Endodermal cell (in vitro differentiated cells): ENCODE measurements at regions not wholly inside any gene's neighbourhood (a gene's known extent, or its start where the extent isn't known, plus 50 kb on each side); places are given as distances from the start of the nearest gene placed in this dataset.

Experiments used
- DNase-seq: peaks from one replicate; pipeline ENCODE4 v3.0.0-alpha.2; 2017
- H3K27ac ChIP-seq: 2 replicates; pipeline ENCODE4 v1.5.1; 2013; ENCODE audit warnings: mild to moderate bottlenecking, low read depth, low read length, moderate library complexity
- H3K27me3 ChIP-seq: 2 replicates; pipeline ENCODE4 v1.6.1; 2013; ENCODE audit warnings: mild to moderate bottlenecking, low read length, moderate library complexity; ENCODE audit not compliant: insufficient read depth, control insufficient read depth, poor library complexity, severe bottlenecking
- H3K36me3 ChIP-seq: 2 replicates; pipeline ENCODE4 v1.7.0; 2013; ENCODE audit warnings: mild to moderate bottlenecking, low read length, moderate library complexity; ENCODE audit not compliant: control insufficient read depth, insufficient read depth
- H3K4me1 ChIP-seq: one replicate; pipeline ENCODE4 v1.7.0; 2013; ENCODE audit warnings: low read length; ENCODE audit not compliant: control insufficient read depth, insufficient read depth
- H3K4me3 ChIP-seq: 2 replicates; pipeline ENCODE4 v1.5.1; 2013; ENCODE audit warnings: mild to moderate bottlenecking, low read length, moderate library complexity
- H3K9ac ChIP-seq: 2 replicates; pipeline ENCODE4 v1.6.1; 2013; ENCODE audit warnings: mild to moderate bottlenecking, low read length, moderate library complexity; ENCODE audit not compliant: poor library complexity, severe bottlenecking; ENCODE audit errors: extremely low read depth
- H3K9me3 ChIP-seq: 2 replicates; pipeline ENCODE4 v1.6.1; 2013; ENCODE audit warnings: mild to moderate bottlenecking, low read length, moderate library complexity; ENCODE audit not compliant: control insufficient read depth
- H3K27ac Mint-ChIP-seq: 2 replicates; pipeline ENCODE4 v1.8.0; 2020; ENCODE audit warnings: mixed read lengths
- H3K27me3 Mint-ChIP-seq: 2 replicates; pipeline ENCODE4 v1.8.0; 2021; ENCODE audit warnings: mild to moderate bottlenecking, mixed read lengths; ENCODE audit not compliant: insufficient read depth
- H3K36me3 Mint-ChIP-seq: 2 replicates; pipeline ENCODE4 v1.8.0; 2020; ENCODE audit warnings: low read depth, mixed read lengths
- H3K4me1 Mint-ChIP-seq: 2 replicates; pipeline ENCODE4 v1.8.0; 2020; ENCODE audit warnings: mixed read lengths
- H3K4me3 Mint-ChIP-seq: 2 replicates; pipeline ENCODE4 v1.8.0; 2020; ENCODE audit warnings: mild to moderate bottlenecking, moderate library complexity, mixed read lengths
- H3K9me3 Mint-ChIP-seq: 2 replicates; pipeline ENCODE4 v1.8.0; 2020; ENCODE audit warnings: mild to moderate bottlenecking, mixed read lengths
- WGBS, 2 experiments: methylation state at CpG; one replicate each; pipeline versions ENCODE4 v1.1.5 to v1.1.7; 2013; ENCODE audit warnings: missing lambda C conversion rate in 2 of 2, mixed read lengths in 1 of 2; ENCODE audit not compliant: insufficient coverage in 1 of 2, insufficient read length in 1 of 2; 5-methylcytosine and 5-hydroxymethylcytosine counted together
- TF ChIP-seq, protein P1 (sequence below): fragments of 200-600 bp; sonication (generic); conservative IDR thresholded peaks from 2 replicates; pipeline ENCODE4 v1.5.0; 2021; ENCODE audit warnings: antibody characterized with exemption, mild to moderate bottlenecking

- Mint-ChIP-seq H3K27ac (no peak overlapping the region), H3K27me3 (peaks cover 2% of the 10 kb centered on the region), H3K36me3 (no peaks in the 10 kb centered on the region), H3K4me1 (no peaks in the 10 kb centered on the region), H3K9me3 (peaks cover 18% of the 10 kb centered on the region), H3K4me3 (no peak overlapping the region)
- WGBS, 2 experiments = 93 to 100% methylated on average over 2 to 6 of the region's 6 CpGs
- Histone ChIP-seq H3K9me3 (no peaks in the 10 kb centered on the region), H3K27me3 (no peaks in the 10 kb centered on the region), H3K36me3 (no peaks in the 10 kb centered on the region), H3K4me3 (no peak overlapping the region), H3K9ac (no peak overlapping the region), H3K4me1 (no peaks in the 10 kb centered on the region), H3K27ac (no peak overlapping the region)
- DNase-seq = no peak
- TF ChIP-seq, protein P1, sequence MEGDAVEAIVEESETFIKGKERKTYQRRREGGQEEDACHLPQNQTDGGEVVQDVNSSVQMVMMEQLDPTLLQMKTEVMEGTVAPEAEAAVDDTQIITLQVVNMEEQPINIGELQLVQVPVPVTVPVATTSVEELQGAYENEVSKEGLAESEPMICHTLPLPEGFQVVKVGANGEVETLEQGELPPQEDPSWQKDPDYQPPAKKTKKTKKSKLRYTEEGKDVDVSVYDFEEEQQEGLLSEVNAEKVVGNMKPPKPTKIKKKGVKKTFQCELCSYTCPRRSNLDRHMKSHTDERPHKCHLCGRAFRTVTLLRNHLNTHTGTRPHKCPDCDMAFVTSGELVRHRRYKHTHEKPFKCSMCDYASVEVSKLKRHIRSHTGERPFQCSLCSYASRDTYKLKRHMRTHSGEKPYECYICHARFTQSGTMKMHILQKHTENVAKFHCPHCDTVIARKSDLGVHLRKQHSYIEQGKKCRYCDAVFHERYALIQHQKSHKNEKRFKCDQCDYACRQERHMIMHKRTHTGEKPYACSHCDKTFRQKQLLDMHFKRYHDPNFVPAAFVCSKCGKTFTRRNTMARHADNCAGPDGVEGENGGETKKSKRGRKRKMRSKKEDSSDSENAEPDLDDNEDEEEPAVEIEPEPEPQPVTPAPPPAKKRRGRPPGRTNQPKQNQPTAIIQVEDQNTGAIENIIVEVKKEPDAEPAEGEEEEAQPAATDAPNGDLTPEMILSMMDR = no peak
These were observed 95.5 kb downstream of the CCT6B start for GRCh38 chr17:34865716-34866115.

DNA sequence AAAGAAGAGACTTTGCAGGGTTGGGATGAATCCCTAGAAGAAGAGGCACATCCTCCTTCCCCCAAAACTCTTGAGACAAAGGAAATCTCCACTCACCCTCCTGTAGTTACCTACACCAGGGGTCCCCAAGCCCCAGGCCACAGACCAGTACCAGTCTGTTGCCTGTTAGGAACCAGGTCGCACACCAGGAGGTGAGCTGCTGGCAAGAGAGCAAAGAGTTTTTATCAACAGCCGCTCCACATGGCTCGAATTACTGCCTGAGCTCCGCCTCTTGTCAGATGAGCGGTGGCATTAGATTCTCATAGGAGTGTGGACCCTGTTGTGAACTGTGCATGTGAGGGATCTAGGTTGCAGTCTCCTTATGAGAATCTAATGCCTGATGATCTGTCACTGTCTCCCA is 98.9 kb downstream of the CCT6B start:
- H3K9me3 Mint-ChIP-seq = peaks cover 7% of the 10 kb centered on the region
- Histone ChIP-seq H3K4me3 (no peak overlapping the region), H3K9me3 (no peaks in the 10 kb centered on the region), H3K27me3 (no peaks in the 10 kb centered on the region), H3K27ac (no peak overlapping the region), H3K36me3 (no peaks in the 10 kb centered on the region), H3K4me1 (no peaks in the 10 kb centered on the region), H3K9ac (no peak overlapping the region)
- WGBS, 2 experiments = 83 to 85% methylated on average over 5 of the region's 5 CpGs
- no peaks in the 10 kb centered on the region for H3K4me1 Mint-ChIP-seq
- TF ChIP-seq, protein P1 = no peak
- no peaks in the 10 kb centered on the region for H3K36me3 Mint-ChIP-seq
- H3K27ac Mint-ChIP-seq = no peak overlapping the region
- H3K4me3 Mint-ChIP-seq = no peak overlapping the region
- peaks cover 4% of the 10 kb centered on the region for H3K27me3 Mint-ChIP-seq
- no peak for DNase-seq

GRCh38 chr17:34861864-34862263 is 99.4 kb downstream of the CCT6B start:
- Mint-ChIP-seq H3K4me3 (no peak overlapping the region), H3K4me1 (no peaks in the 10 kb centered on the region), H3K9me3 (peaks cover 7% of the 10 kb centered on the region), H3K27ac (no peak overlapping the region), H3K36me3 (no peaks in the 10 kb centered on the region), H3K27me3 (peaks cover 4% of the 10 kb centered on the region)
- Histone ChIP-seq H3K4me1 (no peaks in the 10 kb centered on the region), H3K9ac (no peak overlapping the region), H3K27ac (no peak overlapping the region), H3K4me3 (no peak overlapping the region), H3K36me3 (no peaks in the 10 kb centered on the region), H3K27me3 (no peaks in the 10 kb centered on the region), H3K9me3 (no peaks in the 10 kb centered on the region)
- no peak for DNase-seq
- TF ChIP-seq, protein P1 = no peak
- 96 to 100% methylated on average over 1 to 4 of the region's 4 CpGs for WGBS, 2 experiments
